Neural cell (in vitro differentiated cells): ENCODE measurements at regions not wholly inside any gene's neighbourhood (a gene's known extent, or its start where the extent isn't known, plus 50 kb on each side); places are given as distances from the start of the nearest gene placed in this dataset.

Experiments
- H2AFZ ChIP-seq: fragments of 200-600, 300-800 bp; sonication (generic), shearing (Covaris generic); 2 replicates; pipeline ENCODE4 v1.6.0; 2014; ENCODE audit warnings: low read depth, mild to moderate bottlenecking, antibody characterized with exemption, low read length, moderate library complexity
- H3F3A ChIP-seq: fragments of 200-600 bp; shearing (Covaris generic); 2 replicates; pipeline ENCODE4 v1.6.1; 2016; ENCODE audit warnings: mild to moderate bottlenecking, moderate library complexity, mixed read lengths, antibody characterized with exemption, low read length; ENCODE audit not compliant: insufficient read depth, poor library complexity, severe bottlenecking
- H3K27ac ChIP-seq: fragments of 200-600, 300-800 bp; sonication (generic), shearing (Covaris generic); 2 replicates; pipeline ENCODE4 v1.5.1; 2014; ENCODE audit warnings: mild to moderate bottlenecking, low read length, moderate library complexity
- H3K27me3 ChIP-seq: fragments of 300-800, 200-600 bp; sonication (generic), shearing (Covaris generic); 2 replicates; pipeline ENCODE4 v1.6.0; 2014; ENCODE audit warnings: mild to moderate bottlenecking, low read depth, low read length, moderate library complexity; ENCODE audit not compliant: insufficient read depth
- H3K36me3 ChIP-seq: fragments of 300-800, 200-600 bp; sonication (generic), shearing (Covaris generic); 2 replicates; pipeline ENCODE4 v1.5.1; 2014; ENCODE audit warnings: mild to moderate bottlenecking, antibody characterized with exemption, low read length, moderate library complexity; ENCODE audit not compliant: insufficient read depth
- H3K4me2 ChIP-seq: fragments of 300-800, 200-600 bp; sonication (generic), shearing (Covaris generic); 2 replicates; pipeline ENCODE4 v1.6.0; 2014; ENCODE audit warnings: mild to moderate bottlenecking, low read length
- H3K4me3 ChIP-seq: fragments of 300-800, 200-600 bp; sonication (generic), shearing (Covaris generic); 2 replicates; pipeline ENCODE4 v1.5.1; 2014; ENCODE audit warnings: mild to moderate bottlenecking, low read length, moderate library complexity
- H3K79me2 ChIP-seq: fragments of 200-600 bp; shearing (Covaris generic); replicated peaks from 2 replicates; pipeline ENCODE4 v1.6.0; 2014; ENCODE audit warnings: mild to moderate bottlenecking, low read length, moderate library complexity; ENCODE audit not compliant: insufficient read depth
- H3K9ac ChIP-seq: fragments of 300-800, 200-600 bp; sonication (generic), shearing (Covaris generic); 2 replicates; pipeline ENCODE4 v1.6.1; 2016; ENCODE audit warnings: mild to moderate bottlenecking, low read length, mixed read lengths
- H3K9me2 ChIP-seq: fragments of 200-600 bp; shearing (Covaris generic); 2 replicates; pipeline ENCODE4 v1.6.1; 2016; ENCODE audit warnings: mild to moderate bottlenecking, low read length, mixed read lengths; ENCODE audit not compliant: insufficient read depth
- H3K9me3 ChIP-seq: fragments of 200-600, 300-800 bp; sonication (generic), shearing (Covaris generic); 2 replicates; pipeline ENCODE4 v1.6.1; 2016; ENCODE audit warnings: mild to moderate bottlenecking, mixed run types, low read length, moderate library complexity, mixed read lengths
- H4K20me1 ChIP-seq: fragments of 200-600 bp; shearing (Covaris generic); 2 replicates; pipeline ENCODE4 v1.6.1; 2016; ENCODE audit warnings: mild to moderate bottlenecking, mixed run types; ENCODE audit not compliant: insufficient read depth
- CTCF ChIP-seq: fragments of 450-650 bp; IDR thresholded peaks from 2 replicates; pipeline ENCODE4 v1.5.1; 2014; ENCODE audit warnings: antibody characterized with exemption, mild to moderate bottlenecking, moderate library complexity; ENCODE audit not compliant: poor library complexity, severe bottlenecking
- EP300 ChIP-seq: fragments of 450-650 bp; conservative IDR thresholded peaks from 2 replicates; pipeline ENCODE4 v1.6.1; 2014; ENCODE audit warnings: antibody characterized with exemption, mild to moderate bottlenecking, moderate library complexity; ENCODE audit not compliant: poor library complexity, severe bottlenecking
- EZH2 ChIP-seq: fragments of 200-600, 300-800 bp; shearing (Covaris generic), sonication (generic); IDR thresholded peaks from 2 replicates; pipeline ENCODE4 v1.6.1; 2014; ENCODE audit warnings: antibody characterized with exemption, low read length, borderline replicate concordance, mild to moderate bottlenecking; ENCODE audit not compliant: insufficient read depth, poor library complexity, severe bottlenecking
- MXI1 ChIP-seq: fragments of 450-650 bp; conservative IDR thresholded peaks from 2 replicates; pipeline ENCODE4 v1.6.1; 2014; ENCODE audit warnings: antibody characterized with exemption, mild to moderate bottlenecking; ENCODE audit not compliant: poor library complexity, severe bottlenecking
- POLR2AphosphoS5 ChIP-seq: IDR thresholded peaks from 2 replicates; pipeline ENCODE4 v1.6.1; 2012
- RAD21 ChIP-seq: fragments of 450-650 bp; conservative IDR thresholded peaks from 2 replicates; pipeline ENCODE4 v1.6.1; 2014; ENCODE audit warnings: antibody characterized with exemption, mild to moderate bottlenecking, moderate library complexity
- REST ChIP-seq: IDR thresholded peaks from 2 replicates; pipeline ENCODE4 v1.6.1; 2012; ENCODE audit warnings: borderline replicate concordance
- SMC3 ChIP-seq: fragments of 450-650 bp; conservative IDR thresholded peaks from 2 replicates; pipeline ENCODE4 v1.6.1; 2014; ENCODE audit warnings: antibody characterized with exemption, mild to moderate bottlenecking, moderate library complexity; ENCODE audit not compliant: poor library complexity
- TAF1 ChIP-seq: IDR thresholded peaks from 2 replicates; pipeline ENCODE4 v1.6.1; 2012; ENCODE audit warnings: low read depth

- H2AFZ ChIP-seq, result no peak overlapping the region
- no peaks in the 10 kb centered on the region for H3K9me3 ChIP-seq
- no peak overlapping the region for H3K9ac ChIP-seq
- no peak overlapping the region for H3K4me2 ChIP-seq
- H3F3A ChIP-seq, result no peaks in the 10 kb centered on the region
- no peak for TF ChIP-seq REST
- TF ChIP-seq SMC3, result no peak
- TF ChIP-seq TAF1, result no peak
- TF ChIP-seq EP300, result no peak
- no peak for TF ChIP-seq EZH2
- TF ChIP-seq CTCF, result no peak
- TF ChIP-seq POLR2AphosphoS5, result no peak
- no peak for TF ChIP-seq MXI1
- no peak for TF ChIP-seq RAD21
- no peaks in the 10 kb centered on the region for H3K36me3 ChIP-seq
- no peak overlapping the region for H3K27ac ChIP-seq
- no peaks in the 10 kb centered on the region for H3K79me2 ChIP-seq
- H3K4me3 ChIP-seq, result no peak overlapping the region
- no peaks in the 10 kb centered on the region for H4K20me1 ChIP-seq
- no peaks in the 10 kb centered on the region for H3K27me3 ChIP-seq
- no peaks in the 10 kb centered on the region for H3K9me2 ChIP-seq
These were observed 173.5 kb upstream of the LRRN1 start for GRCh38 chr3:3625544-3626271.

GRCh38 chr3:3619815-3620214 is 179.4 kb upstream of the LRRN1 start:
- Histone ChIP-seq H3K36me3 (no peaks in the 10 kb centered on the region), H3F3A (no peaks in the 10 kb centered on the region), H4K20me1 (no peaks in the 10 kb centered on the region), H3K9me2 (no peaks in the 10 kb centered on the region), H3K4me2 (no peak overlapping the region), H3K9me3 (no peaks in the 10 kb centered on the region), H3K4me3 (no peak overlapping the region), H3K9ac (no peak overlapping the region), H3K79me2 (no peaks in the 10 kb centered on the region), H3K27me3 (no peaks in the 10 kb centered on the region), H2AFZ (no peak overlapping the region), H3K27ac (no peak overlapping the region)
- no peak for TF ChIP-seq SMC3
- no peak for TF ChIP-seq TAF1
- no peak for TF ChIP-seq REST
- TF ChIP-seq MXI1, result no peak
- no peak for TF ChIP-seq EZH2
- TF ChIP-seq POLR2AphosphoS5, result no peak
- no peak for TF ChIP-seq CTCF
- TF ChIP-seq RAD21, result no peak
- no peak for TF ChIP-seq EP300
